Testis (tissue), 2 donors: ENCODE measurements at regions not wholly inside any gene's neighbourhood (a gene's known extent, or its start where the extent isn't known, plus 50 kb on each side); places are given as distances from the start of the nearest gene placed in this dataset.

Experiments used
- DNase-seq: peaks from one replicate; pipeline ENCODE4 v3.0.0-alpha.2; 2019
- H3K27ac ChIP-seq, 2 donors: fragments of 200-600 bp; sonication (generic); one replicate each; pipeline ENCODE4 v1.5.1; 2019
- H3K27me3 ChIP-seq: fragments of 200-600 bp; sonication (generic); one replicate; pipeline ENCODE4 v1.5.1; 2019
- H3K36me3 ChIP-seq: fragments of 200-600 bp; sonication (generic); one replicate; pipeline ENCODE4 v1.5.1; 2017; ENCODE audit warnings: low read depth; ENCODE audit errors: missing control alignments
- H3K4me1 ChIP-seq: fragments of 200-600 bp; sonication (generic); one replicate; pipeline ENCODE4 v1.5.1; 2019
- H3K4me3 ChIP-seq, 2 donors: fragments of 200-600 bp; sonication (generic); one replicate each; pipeline ENCODE4 v1.5.1; 2017 to 2019
- H3K9me3 ChIP-seq: fragments of 200-600 bp; sonication (generic); one replicate; pipeline ENCODE4 v1.5.1; 2017
- CTCF ChIP-seq, 3 experiments: fragments of 450-650 bp in 2 of 3; fragments of 200-600 bp in 1 of 3; sonication (generic) in 1 of 3; IDR thresholded peaks; one replicate each; pipeline ENCODE4 v1.5.1; 2016 to 2019; ENCODE audit warnings: antibody characterized with exemption in 3 of 3, mild to moderate bottlenecking in 2 of 3, moderate library complexity in 1 of 3
- POLR2A ChIP-seq: fragments of 450-650 bp; IDR thresholded peaks from one replicate; pipeline ENCODE4 v1.6.1; 2017; ENCODE audit warnings: antibody characterized with exemption, mild to moderate bottlenecking, moderate library complexity
- WGBS, 2 donors: methylation state at CpG; one replicate each; pipeline ENCODE4 v1.1.5; 2018; 5-methylcytosine and 5-hydroxymethylcytosine counted together
- intact Hi-C: fragments of 100-400 bp; cut with DNase I; formaldehyde crosslinking; loops from one replicate; pipeline ENCODE4 v1.15.1; 2023; ENCODE audit warnings: low total_unique reads

GRCh38 chr3:159881208-159881607 lies 107.4 kb upstream of the IL12A start:
- Histone ChIP-seq H3K4me3 (no peak overlapping the region), H3K27ac (no peak overlapping the region), H3K36me3 (no peaks in the 10 kb centered on the region), H3K4me1 (no peaks in the 10 kb centered on the region), H3K27me3 (no peaks in the 10 kb centered on the region), H3K9me3 (no peaks in the 10 kb centered on the region)
- TF ChIP-seq POLR2A = no peak
- TF ChIP-seq CTCF (IDR thresholded peaks at IDR 0.05) = no peak
- WGBS, 2 donors = 93 to 98% methylated on average over 2 of the region's 2 CpGs
- intact Hi-C loops = loop anchor here (10.0 kb wide), 1 partner anchor 124 kb away; no protein-coding TSS in a partner anchor
- no peak for DNase-seq

- H3K4me3 ChIP-seq = no peak overlapping the region
- H3K4me1 ChIP-seq = no peaks in the 10 kb centered on the region
- DNase-seq = no peak
- no peak overlapping the region for H3K27ac ChIP-seq
- no peaks in the 10 kb centered on the region for H3K9me3 ChIP-seq
- no peaks in the 10 kb centered on the region for H3K27me3 ChIP-seq
- TF ChIP-seq POLR2A (no peak), CTCF (IDR thresholded peaks at IDR 0.05) (no peak)
- intact Hi-C loops = loop anchor here (10.0 kb wide), 1 partner anchor 123 kb away; no protein-coding TSS in a partner anchor
- WGBS, 2 donors = 86 to 87% methylated on average over 7 of the region's 7 CpGs
- H3K36me3 ChIP-seq = no peaks in the 10 kb centered on the region
These were observed 106.8 kb upstream of the IL12A start for GRCh38 chr3:159881828-159882309.

GRCh38 chr3:159882367-159882766 lies 106.3 kb upstream of the IL12A start:
- intact Hi-C loops = loop anchor here (10.0 kb wide), 1 partner anchor 122 kb away; no protein-coding TSS in a partner anchor
- Histone ChIP-seq H3K4me3 (no peak overlapping the region), H3K36me3 (no peaks in the 10 kb centered on the region), H3K4me1 (no peaks in the 10 kb centered on the region), H3K27ac (no peak overlapping the region), H3K27me3 (no peaks in the 10 kb centered on the region), H3K9me3 (no peaks in the 10 kb centered on the region)
- no peak for TF ChIP-seq CTCF (IDR thresholded peaks at IDR 0.05)
- TF ChIP-seq POLR2A = no peak
- 58 to 76% methylated on average over 3 of the region's 3 CpGs for WGBS, 2 donors
- DNase-seq = no peak

- Histone ChIP-seq H3K4me1 (no peaks in the 10 kb centered on the region), H3K36me3 (no peaks in the 10 kb centered on the region), H3K4me3 (no peak overlapping the region), H3K27me3 (no peaks in the 10 kb centered on the region), H3K27ac (no peak overlapping the region), H3K9me3 (no peaks in the 10 kb centered on the region)
- 46 to 67% methylated on average over 12 of the region's 12 CpGs for WGBS, 2 donors
- TF ChIP-seq CTCF (IDR thresholded peaks at IDR 0.05) (no peak), POLR2A (no peak)
- peak; percentile 37 for DNase-seq
- intact Hi-C loops = loop anchor here (10.0 kb wide), 1 partner anchor 122 kb away; no protein-coding TSS in a partner anchor
These were observed 105.5 kb upstream of the IL12A start for GRCh38 chr3:159882790-159883779.
